ENCODE measurements at regions not wholly inside any gene's neighbourhood (a gene's known extent, or its start where the extent isn't known, plus 50 kb on each side); places are given as distances from the start of the nearest gene placed in this dataset.

DNA sequence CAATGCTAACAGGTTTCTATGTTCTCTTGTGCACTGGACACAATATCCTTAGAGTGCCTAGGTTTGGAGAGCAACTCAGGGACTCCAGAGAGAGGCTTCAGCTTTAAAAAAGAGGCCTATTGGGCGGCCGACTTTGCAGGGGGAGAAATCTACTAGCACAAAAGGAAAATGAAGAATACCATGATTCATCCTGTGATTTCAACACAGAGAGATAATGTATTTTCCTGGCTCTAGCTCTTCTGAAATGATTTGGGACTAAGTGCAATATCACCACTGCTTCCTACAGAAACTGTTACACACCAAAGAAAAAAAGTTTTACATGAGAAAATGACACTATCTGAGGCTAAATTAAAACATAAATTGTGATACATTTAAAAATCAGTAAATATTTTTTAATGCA, 146.1 kb upstream of the TSLP start:
- TF ChIP-seq POLR2A (IDR thresholded peaks at IDR 0.05) = no peak
- TF ChIP-seq, protein P1, sequence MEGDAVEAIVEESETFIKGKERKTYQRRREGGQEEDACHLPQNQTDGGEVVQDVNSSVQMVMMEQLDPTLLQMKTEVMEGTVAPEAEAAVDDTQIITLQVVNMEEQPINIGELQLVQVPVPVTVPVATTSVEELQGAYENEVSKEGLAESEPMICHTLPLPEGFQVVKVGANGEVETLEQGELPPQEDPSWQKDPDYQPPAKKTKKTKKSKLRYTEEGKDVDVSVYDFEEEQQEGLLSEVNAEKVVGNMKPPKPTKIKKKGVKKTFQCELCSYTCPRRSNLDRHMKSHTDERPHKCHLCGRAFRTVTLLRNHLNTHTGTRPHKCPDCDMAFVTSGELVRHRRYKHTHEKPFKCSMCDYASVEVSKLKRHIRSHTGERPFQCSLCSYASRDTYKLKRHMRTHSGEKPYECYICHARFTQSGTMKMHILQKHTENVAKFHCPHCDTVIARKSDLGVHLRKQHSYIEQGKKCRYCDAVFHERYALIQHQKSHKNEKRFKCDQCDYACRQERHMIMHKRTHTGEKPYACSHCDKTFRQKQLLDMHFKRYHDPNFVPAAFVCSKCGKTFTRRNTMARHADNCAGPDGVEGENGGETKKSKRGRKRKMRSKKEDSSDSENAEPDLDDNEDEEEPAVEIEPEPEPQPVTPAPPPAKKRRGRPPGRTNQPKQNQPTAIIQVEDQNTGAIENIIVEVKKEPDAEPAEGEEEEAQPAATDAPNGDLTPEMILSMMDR (IDR thresholded peaks at IDR 0.05) = no peak
